K562 (cell line): ENCODE measurements at regions not wholly inside any gene's neighbourhood (a gene's known extent, or its start where the extent isn't known, plus 50 kb on each side); places are given as distances from the start of the nearest gene placed in this dataset.

ENCODE experiments used
- BRF1 ChIP-seq: IDR thresholded peaks from 3 replicates; pipeline ENCODE4 v1.6.1; 2011; ENCODE audit warnings: borderline replicate concordance, mild to moderate bottlenecking; ENCODE audit not compliant: insufficient read length; ENCODE audit errors: extremely low read depth
- TRIM28 ChIP-seq: fragments of 450-650 bp; IDR thresholded peaks from 2 replicates; pipeline ENCODE4 v1.6.1; 2017
- ZNF3 ChIP-seq: fragments of 250-450 bp; sonication (Bioruptor Pico); IDR thresholded peaks from 2 replicates; pipeline ENCODE4 v1.5.0; 2021; ENCODE audit warnings: mild to moderate bottlenecking, moderate library complexity
- TF ChIP-seq, protein P1 (sequence below): fragments of 450-650 bp; IDR thresholded peaks from 2 replicates; pipeline ENCODE4 v1.6.1; 2016; ENCODE audit warnings: low read depth
- TF ChIP-seq, protein P2 (sequence below), 2 experiments: fragments of 450-650 bp in 1 of 2; sonication (generic) in 1 of 2; formaldehyde crosslinking in 1 of 2; IDR thresholded peaks in 1 of 2; conservative IDR thresholded peaks in 1 of 2; 2 replicates each; pipeline versions ENCODE4 v1.6.1 to v1.8.1; 2016 to 2023; ENCODE audit warnings: mild to moderate bottlenecking in 2 of 2, moderate library complexity in 2 of 2, inconsistent platforms in 1 of 2, missing genetic modification reagents in 1 of 2
- TF ChIP-seq, protein P3 (sequence below): fragments of 200-400 bp; formaldehyde crosslinking; IDR thresholded peaks from 2 replicates; pipeline ENCODE4 v1.6.1; 2017; ENCODE audit warnings: mild to moderate bottlenecking, low read depth, low read length, moderate library complexity
- TF ChIP-seq, protein P4 (sequence below): fragments of 450-650 bp; formaldehyde crosslinking; IDR thresholded peaks from 2 replicates; pipeline ENCODE4 v1.4.0; 2020; ENCODE audit warnings: mild to moderate bottlenecking, moderate library complexity
- TF ChIP-seq, protein P5 (sequence below): sonication (generic); formaldehyde crosslinking; IDR thresholded peaks from 2 replicates; pipeline ENCODE4 v1.8.1; 2023; ENCODE audit warnings: mild to moderate bottlenecking, missing genetic modification reagents

DNA sequence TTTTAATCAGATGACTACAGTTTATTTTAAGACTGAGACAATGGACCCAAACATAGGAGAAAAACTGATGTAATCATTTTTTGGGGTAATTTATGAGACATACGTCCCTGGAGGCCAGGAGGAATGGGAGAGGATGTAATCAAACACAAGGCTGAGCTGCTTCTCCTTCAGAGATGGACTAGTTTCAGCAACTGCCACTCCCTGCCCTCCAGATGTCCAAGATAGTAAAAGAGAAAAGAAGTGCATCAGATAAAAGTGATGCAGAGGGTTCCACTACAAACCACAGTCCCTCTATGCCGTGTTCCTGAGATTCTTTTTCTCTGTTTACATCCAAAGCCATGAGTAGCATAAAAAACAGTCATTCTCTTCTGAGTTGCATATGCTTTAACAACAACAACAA, 101.1 kb downstream of the DACT1 start (continued):
- TF ChIP-seq, protein P1, sequence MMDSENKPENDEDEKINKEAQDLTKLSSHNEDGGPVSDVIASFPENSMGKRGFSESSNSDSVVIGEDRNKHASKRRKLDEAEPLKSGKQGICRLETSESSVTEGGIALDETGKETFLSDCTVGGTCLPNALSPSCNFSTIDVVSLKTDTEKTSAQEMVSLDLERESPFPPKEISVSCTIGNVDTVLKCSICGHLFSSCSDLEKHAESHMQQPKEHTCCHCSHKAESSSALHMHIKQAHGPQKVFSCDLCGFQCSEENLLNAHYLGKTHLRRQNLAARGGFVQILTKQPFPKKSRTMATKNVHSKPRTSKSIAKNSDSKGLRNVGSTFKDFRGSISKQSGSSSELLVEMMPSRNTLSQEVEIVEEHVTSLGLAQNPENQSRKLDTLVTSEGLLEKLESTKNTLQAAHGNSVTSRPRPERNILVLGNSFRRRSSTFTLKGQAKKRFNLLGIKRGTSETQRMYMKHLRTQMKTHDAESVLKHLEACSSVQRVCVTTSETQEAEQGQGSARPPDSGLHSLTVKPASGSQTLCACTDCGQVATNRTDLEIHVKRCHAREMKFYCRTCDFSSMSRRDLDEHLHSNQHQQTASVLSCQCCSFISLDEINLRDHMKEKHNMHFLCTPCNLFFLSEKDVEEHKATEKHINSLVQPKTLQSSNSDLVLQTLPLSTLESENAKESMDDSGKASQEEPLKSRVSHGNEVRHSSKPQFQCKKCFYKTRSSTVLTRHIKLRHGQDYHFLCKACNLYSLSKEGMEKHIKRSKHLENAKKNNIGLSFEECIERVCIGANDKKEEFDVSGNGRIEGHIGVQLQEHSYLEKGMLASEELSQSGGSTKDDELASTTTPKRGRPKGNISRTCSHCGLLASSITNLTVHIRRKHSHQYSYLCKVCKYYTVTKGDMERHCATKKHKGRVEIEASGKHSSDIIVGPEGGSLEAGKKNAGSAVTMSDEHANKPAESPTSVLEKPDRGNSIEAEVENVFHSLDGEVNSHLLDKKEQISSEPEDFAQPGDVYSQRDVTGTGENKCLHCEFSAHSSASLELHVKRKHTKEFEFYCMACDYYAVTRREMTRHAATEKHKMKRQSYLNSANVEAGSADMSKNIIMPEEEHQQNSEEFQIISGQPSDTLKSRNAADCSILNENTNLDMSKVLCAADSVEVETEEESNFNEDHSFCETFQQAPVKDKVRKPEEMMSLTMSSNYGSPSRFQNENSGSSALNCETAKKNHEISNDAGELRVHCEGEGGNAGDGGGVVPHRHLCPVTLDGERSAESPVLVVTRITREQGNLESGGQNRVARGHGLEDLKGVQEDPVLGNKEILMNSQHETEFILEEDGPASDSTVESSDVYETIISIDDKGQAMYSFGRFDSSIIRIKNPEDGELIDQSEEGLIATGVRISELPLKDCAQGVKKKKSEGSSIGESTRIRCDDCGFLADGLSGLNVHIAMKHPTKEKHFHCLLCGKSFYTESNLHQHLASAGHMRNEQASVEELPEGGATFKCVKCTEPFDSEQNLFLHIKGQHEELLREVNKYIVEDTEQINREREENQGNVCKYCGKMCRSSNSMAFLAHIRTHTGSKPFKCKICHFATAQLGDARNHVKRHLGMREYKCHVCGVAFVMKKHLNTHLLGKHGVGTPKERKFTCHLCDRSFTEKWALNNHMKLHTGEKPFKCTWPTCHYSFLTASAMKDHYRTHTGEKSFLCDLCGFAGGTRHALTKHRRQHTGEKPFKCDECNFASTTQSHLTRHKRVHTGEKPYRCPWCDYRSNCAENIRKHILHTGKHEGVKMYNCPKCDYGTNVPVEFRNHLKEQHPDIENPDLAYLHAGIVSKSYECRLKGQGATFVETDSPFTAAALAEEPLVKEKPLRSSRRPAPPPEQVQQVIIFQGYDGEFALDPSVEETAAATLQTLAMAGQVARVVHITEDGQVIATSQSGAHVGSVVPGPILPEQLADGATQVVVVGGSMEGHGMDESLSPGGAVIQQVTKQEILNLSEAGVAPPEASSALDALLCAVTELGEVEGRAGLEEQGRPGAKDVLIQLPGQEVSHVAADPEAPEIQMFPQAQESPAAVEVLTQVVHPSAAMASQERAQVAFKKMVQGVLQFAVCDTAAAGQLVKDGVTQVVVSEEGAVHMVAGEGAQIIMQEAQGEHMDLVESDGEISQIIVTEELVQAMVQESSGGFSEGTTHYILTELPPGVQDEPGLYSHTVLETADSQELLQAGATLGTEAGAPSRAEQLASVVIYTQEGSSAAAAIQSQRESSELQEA = no peak
- TF ChIP-seq, protein P2, sequence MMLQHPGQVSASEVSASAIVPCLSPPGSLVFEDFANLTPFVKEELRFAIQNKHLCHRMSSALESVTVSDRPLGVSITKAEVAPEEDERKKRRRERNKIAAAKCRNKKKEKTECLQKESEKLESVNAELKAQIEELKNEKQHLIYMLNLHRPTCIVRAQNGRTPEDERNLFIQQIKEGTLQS (IDR thresholded peaks at IDR 0.05) = no peak
- TF ChIP-seq, protein P2 (CRISPR knock-in tag; conservative IDR thresholded peaks at IDR 0.05) = no peak
- TF ChIP-seq BRF1 = no peak
- TF ChIP-seq ZNF3 (CRISPR knock-in tag) = no peak
- TF ChIP-seq, protein P3, sequence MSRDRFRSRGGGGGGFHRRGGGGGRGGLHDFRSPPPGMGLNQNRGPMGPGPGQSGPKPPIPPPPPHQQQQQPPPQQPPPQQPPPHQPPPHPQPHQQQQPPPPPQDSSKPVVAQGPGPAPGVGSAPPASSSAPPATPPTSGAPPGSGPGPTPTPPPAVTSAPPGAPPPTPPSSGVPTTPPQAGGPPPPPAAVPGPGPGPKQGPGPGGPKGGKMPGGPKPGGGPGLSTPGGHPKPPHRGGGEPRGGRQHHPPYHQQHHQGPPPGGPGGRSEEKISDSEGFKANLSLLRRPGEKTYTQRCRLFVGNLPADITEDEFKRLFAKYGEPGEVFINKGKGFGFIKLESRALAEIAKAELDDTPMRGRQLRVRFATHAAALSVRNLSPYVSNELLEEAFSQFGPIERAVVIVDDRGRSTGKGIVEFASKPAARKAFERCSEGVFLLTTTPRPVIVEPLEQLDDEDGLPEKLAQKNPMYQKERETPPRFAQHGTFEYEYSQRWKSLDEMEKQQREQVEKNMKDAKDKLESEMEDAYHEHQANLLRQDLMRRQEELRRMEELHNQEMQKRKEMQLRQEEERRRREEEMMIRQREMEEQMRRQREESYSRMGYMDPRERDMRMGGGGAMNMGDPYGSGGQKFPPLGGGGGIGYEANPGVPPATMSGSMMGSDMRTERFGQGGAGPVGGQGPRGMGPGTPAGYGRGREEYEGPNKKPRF = no peak
- TF ChIP-seq, protein P4, sequence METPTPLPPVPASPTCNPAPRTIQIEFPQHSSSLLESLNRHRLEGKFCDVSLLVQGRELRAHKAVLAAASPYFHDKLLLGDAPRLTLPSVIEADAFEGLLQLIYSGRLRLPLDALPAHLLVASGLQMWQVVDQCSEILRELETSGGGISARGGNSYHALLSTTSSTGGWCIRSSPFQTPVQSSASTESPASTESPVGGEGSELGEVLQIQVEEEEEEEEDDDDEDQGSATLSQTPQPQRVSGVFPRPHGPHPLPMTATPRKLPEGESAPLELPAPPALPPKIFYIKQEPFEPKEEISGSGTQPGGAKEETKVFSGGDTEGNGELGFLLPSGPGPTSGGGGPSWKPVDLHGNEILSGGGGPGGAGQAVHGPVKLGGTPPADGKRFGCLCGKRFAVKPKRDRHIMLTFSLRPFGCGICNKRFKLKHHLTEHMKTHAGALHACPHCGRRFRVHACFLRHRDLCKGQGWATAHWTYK (CRISPR knock-in tag) = no peak
- TF ChIP-seq TRIM28 = no peak
- TF ChIP-seq, protein P5, sequence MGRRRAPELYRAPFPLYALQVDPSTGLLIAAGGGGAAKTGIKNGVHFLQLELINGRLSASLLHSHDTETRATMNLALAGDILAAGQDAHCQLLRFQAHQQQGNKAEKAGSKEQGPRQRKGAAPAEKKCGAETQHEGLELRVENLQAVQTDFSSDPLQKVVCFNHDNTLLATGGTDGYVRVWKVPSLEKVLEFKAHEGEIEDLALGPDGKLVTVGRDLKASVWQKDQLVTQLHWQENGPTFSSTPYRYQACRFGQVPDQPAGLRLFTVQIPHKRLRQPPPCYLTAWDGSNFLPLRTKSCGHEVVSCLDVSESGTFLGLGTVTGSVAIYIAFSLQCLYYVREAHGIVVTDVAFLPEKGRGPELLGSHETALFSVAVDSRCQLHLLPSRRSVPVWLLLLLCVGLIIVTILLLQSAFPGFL (CRISPR knock-in tag) = no peak
